ENCODE measurements at regions not wholly inside any gene's neighbourhood (a gene's known extent, or its start where the extent isn't known, plus 50 kb on each side); places are given as distances from the start of the nearest gene placed in this dataset.

- DNase-seq (ENCODE audit: low read depth) (no peak), FAIRE-seq (no peak)
- H3K36me3 ChIP-seq (ENCODE audit: control insufficient read depth, insufficient read depth, low read length): no peaks in the 10 kb centered on the region
- TF ChIP-seq CTCF (IDR thresholded peaks at IDR 0.05; ENCODE audit: insufficient read depth, low read length, severe bottlenecking): no peak
- no peak overlapping the region for H3K4me3 ChIP-seq (ENCODE audit: low read depth, low read length)
- no peaks in the 10 kb centered on the region for H3K27me3 ChIP-seq (ENCODE audit: control insufficient read depth, insufficient read depth, low read length)
These were observed 134.1 kb upstream of the CEP162 start for GRCh38 chr6:84361372-84362192.

GRCh38 chr6:84360039-84360438 lies 132.6 kb upstream of the CEP162 start:
- no peaks in the 10 kb centered on the region for H3K36me3 ChIP-seq (ENCODE audit: control insufficient read depth, insufficient read depth, low read length)
- H3K4me3 ChIP-seq (ENCODE audit: low read depth, low read length): no peak overlapping the region
- no peak for DNase-seq (ENCODE audit: low read depth)
- no peaks in the 10 kb centered on the region for H3K27me3 ChIP-seq (ENCODE audit: control insufficient read depth, insufficient read depth, low read length)
- FAIRE-seq: no peak
- no peak for TF ChIP-seq CTCF (IDR thresholded peaks at IDR 0.05; ENCODE audit: insufficient read depth, low read length, severe bottlenecking)

- FAIRE-seq (no peak), DNase-seq (ENCODE audit: low read depth) (no peak)
- Histone ChIP-seq H3K4me3 (ENCODE audit: low read depth, low read length) (no peak overlapping the region), H3K27me3 (ENCODE audit: control insufficient read depth, insufficient read depth, low read length) (no peaks in the 10 kb centered on the region), H3K36me3 (ENCODE audit: control insufficient read depth, insufficient read depth, low read length) (no peaks in the 10 kb centered on the region)
- no peak for TF ChIP-seq CTCF (IDR thresholded peaks at IDR 0.05; ENCODE audit: insufficient read depth, low read length, severe bottlenecking)
These were observed 131.1 kb upstream of the CEP162 start for GRCh38 chr6:84358581-84358980.

GRCh38 chr6:84357631-84358030 lies 130.2 kb upstream of the CEP162 start:
- DNase-seq (ENCODE audit: low read depth): no peak
- H3K4me3 ChIP-seq (ENCODE audit: low read depth, low read length): no peak overlapping the region
- FAIRE-seq: no peak
- H3K36me3 ChIP-seq (ENCODE audit: control insufficient read depth, insufficient read depth, low read length): no peaks in the 10 kb centered on the region
- TF ChIP-seq CTCF (IDR thresholded peaks at IDR 0.05; ENCODE audit: insufficient read depth, low read length, severe bottlenecking): no peak
- H3K27me3 ChIP-seq (ENCODE audit: control insufficient read depth, insufficient read depth, low read length): no peaks in the 10 kb centered on the region

DNA sequence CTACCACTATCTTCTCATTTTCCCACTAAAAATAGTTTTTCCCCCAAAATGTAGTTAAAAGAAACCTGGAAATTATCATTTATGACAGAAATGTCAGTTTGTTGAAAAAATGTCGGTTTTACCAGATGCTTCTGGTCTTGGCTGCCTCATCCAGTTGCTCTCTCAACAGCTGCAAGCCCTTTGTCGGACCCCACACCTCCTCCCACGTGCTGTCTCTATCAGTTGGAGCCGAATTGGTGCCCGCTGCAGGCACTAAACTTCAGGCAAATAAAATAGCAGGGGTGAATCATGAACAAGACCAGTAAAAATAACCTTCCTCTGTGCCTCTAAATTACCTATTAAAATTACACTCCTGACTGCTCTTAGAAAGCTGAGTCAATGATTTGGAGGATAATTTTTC lies 129.5 kb upstream of the CEP162 start:
- FAIRE-seq: no peak
- Histone ChIP-seq H3K4me3 (ENCODE audit: low read depth, low read length) (no peak overlapping the region), H3K36me3 (ENCODE audit: control insufficient read depth, insufficient read depth, low read length) (no peaks in the 10 kb centered on the region), H3K27me3 (ENCODE audit: control insufficient read depth, insufficient read depth, low read length) (no peaks in the 10 kb centered on the region)
- no peak for TF ChIP-seq CTCF (IDR thresholded peaks at IDR 0.05; ENCODE audit: insufficient read depth, low read length, severe bottlenecking)
- no peak for DNase-seq (ENCODE audit: low read depth)

Measured in bronchial epithelial cell (primary cell).